ENCODE measurements at regions not wholly inside any gene's neighbourhood (a gene's known extent, or its start where the extent isn't known, plus 50 kb on each side); places are given as distances from the start of the nearest gene placed in this dataset.

DNA sequence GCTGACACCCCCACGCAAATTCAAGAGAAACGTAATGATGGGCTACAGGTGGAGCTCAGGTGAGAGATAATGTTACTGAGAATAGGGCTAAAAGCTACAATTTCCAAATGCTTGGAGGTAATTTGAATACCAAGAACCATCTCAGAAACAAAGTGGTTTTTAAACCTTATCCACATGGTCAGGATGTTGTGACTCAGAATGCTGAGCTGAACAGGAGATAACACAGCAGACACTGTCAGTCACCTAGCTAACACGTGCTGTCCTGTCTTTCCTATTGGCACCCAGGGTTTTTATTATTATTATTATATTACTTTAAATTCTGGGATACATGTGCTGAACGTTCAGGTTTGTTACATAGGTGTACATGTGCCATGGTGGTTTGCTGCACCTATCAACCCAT, 233.0 kb upstream of the MAF start:
- DNase-seq (ENCODE audit: low spot score): no peak

DNA sequence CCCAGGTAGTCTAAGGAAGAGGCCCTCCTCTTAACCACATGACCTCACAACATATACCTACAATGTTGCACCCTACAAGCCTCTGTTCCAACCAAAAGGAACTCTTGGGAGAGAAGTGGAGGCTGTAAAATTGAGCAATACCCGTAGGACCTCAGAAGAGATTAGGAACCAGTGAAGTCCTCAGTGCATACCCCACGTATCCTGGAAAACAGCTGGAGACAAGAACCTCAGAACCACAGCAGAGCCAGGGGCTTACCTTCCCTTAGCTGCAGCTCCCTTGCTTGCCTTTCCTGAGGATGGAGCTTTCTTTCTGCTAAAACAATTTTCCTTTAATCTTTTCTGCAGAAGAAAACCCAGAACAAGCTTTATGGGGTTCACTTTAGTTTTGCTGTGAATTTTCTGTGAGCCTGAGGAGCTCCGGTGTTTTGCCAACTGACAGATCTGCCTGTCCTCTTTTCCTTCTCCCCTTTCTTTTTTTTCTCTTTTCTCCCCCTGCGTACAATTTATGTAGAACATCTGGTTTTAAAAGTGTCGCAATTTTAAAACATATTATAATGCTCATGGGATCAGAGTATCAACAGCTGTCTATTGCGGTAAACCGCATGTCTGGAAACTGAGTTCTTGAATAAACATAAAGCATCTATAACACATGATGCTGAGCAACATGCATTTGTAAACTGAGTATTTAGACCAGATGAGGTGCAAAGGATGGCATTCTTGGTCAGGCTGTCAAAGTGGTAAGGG, 226.4 kb upstream of the MAF start:
- no peak for DNase-seq (ENCODE audit: low spot score)

DNA sequence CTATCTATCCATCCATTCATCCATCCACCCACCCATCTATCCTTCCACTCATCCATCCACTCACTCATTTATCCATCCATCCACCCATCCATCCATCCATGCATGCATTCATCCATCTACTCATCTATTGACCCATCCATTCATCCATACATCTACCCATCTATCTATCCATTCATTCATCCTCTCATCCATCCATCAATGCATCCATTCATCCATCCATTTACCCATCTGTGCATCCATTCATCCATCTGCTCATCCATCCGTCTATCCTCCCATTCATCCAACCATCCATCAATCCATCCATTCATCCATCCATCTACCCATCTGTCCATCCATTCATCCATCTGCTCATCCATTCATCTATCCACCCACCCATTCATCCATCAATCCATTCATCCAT, 224.5 kb upstream of the MAF start:
- no peak for DNase-seq (ENCODE audit: low spot score)

DNA sequence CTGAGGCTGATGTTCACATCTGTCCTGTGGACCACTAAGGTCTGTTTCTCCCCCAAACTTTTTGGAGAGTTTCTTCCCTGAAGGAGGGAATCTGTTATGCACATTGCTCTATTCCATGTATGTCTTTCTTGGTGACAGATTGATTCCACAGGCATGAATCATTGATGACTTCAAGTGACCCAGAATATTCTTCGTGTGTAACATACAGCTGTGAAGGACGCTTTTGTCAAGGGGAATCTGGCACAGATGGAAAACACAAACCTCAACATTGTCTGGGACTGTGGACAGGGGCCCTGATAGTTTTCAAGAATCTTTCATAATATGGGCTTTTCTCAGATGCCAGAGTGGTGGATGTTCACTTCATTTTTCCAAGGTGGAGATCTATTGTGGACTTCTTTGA, 223.1 kb upstream of the MAF start:
- DNase-seq (ENCODE audit: low spot score): no peak

DNA sequence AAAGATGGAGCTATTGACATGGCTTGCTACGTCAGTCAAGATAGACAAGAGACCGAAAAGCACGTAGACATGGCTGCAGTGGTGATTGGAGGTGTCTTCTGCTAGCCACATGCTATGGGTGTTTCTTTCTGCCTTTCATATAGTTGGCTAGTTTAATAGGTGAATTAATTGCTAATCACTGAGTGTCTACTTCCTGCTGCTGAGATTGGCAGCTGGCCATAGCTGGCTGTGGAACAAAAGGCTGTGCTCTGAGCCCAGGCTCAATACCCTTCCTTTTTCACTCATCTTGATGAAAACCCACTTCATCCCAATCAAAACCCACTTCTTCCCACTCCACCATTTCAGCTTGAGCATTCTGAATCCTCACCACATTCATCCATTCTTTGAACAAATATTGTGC, 221.4 kb upstream of the MAF start:
- no peak for DNase-seq (ENCODE audit: low spot score)

DNA sequence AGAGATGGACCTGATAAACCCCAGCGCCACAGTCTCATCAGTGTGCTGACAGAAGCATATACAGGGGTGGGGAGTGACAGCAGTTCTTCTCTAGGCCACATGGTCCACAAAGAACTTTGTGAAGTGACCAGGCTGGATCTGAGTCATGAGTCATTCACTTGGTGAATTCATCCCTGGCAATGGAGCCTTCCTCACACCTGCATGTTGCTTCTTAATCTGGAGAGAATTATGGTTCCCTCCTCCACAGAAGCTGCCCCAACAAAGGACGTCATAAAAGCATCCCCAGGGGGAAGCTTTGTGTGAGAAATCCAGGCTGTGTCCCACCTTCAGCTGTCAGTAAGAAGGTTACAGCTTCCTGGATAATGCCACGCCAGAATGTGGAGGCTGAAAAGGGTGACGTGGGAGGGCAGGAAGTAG, 215.6 kb upstream of the MAF start:
- no peak for DNase-seq (ENCODE audit: low spot score)

DNA sequence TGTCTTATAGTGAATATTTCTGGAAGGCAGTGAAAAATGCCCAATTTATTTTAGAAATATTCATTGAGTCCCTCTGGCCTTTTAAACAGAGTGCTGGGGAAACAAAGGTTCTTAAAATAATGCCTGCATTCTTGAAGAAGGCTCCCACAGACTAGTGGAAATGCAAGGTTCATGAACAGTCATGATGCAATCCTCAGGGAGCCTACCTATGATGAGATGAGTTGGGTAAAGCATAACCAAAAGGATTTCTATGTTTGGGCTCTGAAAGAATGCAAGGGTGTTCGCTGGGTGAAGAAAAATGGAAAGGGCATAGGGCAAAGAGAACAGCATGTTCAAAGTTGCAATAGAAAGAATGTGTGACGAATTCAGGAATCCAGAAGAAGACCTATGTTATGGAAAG, 214.5 kb upstream of the MAF start:
- no peak for DNase-seq (ENCODE audit: low spot score)

DNA sequence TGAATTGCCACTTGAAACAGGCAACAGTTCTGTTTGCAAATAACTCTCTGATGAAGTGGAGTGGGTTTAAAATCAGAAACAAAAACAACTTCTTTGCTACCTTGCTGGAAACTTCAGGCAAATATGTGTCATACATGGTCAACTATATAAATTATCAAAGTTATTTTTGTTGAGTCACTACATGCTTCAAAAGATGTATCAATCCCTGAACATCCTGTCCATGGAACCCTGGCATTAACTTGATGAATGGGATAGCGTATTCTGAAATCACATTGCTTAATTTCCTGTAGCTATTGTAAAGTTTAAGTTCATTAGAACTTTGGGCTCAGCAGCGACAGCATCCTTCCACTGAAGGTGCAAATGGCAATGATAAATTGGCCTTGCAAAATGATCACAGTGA, 213.6 kb upstream of the MAF start:
- DNase-seq (ENCODE audit: low spot score): no peak

DNA sequence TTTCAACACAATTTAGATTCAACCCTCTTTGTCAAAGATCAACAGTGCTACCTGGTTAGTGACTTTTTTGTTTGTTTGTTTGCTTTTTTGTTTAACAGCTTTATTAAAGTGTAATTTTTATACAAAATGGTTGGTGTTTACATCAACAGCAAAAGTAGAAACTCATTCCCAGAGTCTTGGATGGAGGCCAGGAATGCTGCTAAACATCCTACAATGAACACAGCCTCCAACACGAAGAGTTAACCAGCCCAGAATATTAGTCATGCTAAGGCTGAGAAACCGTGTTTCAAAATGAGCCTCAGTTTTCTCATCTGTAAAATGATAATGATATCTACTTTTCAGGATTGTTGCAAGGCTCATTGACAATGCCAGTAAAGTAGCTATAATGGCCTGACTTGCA, 211.0 kb upstream of the MAF start:
- no peak for DNase-seq (ENCODE audit: low spot score)

DNA sequence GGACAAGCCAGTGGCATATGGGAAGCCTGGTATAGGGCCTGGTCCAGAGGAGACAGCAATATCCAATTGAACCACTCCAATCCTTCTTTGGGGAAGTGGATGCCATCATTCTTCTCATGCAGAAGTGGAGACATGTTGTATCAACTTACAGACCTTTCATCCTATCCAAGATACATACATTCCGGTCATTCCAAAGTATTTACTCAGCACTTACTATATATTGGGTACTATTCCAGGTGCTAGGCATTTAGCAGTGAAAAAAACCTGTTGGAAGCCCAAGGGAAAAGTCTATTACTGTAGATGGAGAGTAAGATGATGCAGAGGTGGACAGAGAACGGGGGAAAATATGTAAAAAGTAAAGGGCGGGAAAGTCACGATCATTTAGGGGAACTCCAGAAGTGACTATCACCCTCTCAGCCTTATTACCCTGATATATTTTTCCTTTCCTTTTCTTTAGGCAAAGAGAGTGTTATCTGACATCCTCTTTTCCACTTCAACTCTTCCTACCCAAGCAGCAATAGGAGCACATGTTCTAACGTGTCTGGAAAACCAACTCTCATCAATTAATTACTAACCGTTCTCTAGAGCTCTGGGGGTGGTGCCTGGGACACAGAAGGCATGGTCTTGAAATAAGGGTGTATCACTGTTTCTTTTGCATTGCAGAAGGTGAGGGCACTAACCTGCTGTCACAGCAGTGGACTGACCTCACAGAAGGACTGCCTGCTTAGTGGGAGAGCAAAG, 210.1 kb upstream of the MAF start:
- DNase-seq (ENCODE audit: low spot score): no peak

DNA sequence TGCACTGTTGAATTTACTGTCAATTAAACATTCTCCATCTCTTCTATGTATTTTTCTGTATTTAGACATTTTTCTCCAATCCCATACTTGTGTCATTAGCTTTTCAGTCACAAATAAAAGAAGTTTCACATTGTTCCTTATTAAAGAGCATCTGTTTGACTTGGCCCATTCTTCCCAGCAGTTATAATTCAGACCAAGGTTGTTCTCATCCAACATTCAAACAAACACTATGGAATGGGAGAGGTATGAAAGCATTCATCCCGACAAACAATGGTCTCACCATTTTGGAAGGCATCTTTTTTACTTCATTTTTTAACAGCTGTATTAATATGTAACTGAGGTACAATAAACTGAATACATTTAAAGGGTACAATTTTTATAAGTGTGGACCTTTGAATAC, 208.8 kb upstream of the MAF start:
- no peak for DNase-seq (ENCODE audit: low spot score)

DNA sequence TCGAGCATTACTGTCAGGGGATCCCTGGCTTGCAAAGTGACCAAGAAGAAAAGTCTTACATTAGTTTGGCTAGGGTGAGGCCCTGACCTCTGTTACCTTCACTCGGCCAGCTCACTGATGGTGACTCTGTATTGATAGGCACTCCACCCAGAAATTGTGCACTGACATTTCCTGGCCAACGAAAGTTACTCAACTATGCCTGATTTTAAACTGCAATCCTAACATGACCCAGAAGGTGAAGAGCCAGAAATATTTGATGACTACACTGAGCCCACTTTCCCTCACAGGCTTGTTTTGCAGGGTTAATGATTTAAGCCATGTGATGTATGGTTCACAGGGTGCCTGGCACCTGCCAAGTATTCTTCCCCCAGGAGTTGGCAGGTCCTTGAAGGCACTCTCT, 208.2 kb upstream of the MAF start:
- DNase-seq (ENCODE audit: low spot score): no peak

DNA sequence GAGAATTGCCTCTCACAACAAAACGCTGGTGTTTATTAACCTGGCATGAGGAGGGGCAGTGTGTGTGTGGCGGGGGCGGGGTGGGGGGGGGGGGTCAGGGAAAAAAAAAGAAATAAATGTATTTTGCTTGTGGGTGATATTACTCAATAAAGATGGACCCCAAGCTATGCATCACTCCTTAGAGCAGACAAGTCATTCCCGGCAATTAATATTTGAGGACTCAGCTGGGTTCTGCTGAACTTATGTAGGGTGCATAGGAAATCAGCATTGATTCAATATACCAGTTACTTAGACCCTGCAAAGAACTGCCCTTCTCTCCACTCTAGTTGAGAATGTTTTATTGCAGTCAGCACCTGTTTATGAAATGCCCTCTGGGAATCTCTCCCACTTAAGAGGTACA, 206.2 kb upstream of the MAF start:
- no peak for DNase-seq (ENCODE audit: low spot score)

DNA sequence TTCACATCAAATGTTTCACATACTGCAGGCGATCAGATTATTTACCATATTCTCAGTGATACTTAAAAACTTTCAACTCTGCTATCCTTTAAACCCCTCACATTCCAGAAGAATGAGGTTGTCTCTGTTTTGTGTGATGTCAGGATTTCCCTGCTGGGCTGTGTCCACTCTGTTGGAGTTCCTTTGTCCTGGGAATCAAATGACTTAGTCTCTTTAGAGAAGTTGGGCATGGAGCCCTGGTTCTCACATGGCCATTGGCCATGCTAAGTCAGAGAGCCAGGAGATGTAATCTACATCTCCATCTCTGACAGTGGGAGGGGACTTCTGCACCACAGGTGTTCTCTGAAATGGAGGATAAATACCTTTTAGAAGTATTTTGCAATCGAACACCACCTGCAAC, 205.1 kb upstream of the MAF start:
- no peak for DNase-seq (ENCODE audit: low spot score)

DNA sequence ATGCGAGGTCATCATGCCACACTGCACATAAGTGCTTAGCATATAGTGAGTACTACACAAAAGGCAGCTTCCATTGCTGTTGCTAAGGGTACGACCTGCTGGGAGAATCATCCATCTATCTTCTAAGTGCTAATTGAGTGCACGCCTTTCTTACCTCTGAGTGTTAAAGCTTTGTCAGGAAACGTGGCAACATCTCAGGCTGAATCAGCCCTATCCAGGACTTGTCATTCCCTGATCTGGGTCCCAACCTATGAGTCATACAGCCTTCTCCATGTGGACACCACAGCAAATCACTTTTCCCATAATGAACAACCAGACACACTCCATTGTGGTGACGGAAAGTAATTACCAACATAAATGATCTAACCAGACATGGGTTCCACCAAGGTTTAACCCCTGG, 201.1 kb upstream of the MAF start:
- DNase-seq (ENCODE audit: low spot score): no peak

DNA sequence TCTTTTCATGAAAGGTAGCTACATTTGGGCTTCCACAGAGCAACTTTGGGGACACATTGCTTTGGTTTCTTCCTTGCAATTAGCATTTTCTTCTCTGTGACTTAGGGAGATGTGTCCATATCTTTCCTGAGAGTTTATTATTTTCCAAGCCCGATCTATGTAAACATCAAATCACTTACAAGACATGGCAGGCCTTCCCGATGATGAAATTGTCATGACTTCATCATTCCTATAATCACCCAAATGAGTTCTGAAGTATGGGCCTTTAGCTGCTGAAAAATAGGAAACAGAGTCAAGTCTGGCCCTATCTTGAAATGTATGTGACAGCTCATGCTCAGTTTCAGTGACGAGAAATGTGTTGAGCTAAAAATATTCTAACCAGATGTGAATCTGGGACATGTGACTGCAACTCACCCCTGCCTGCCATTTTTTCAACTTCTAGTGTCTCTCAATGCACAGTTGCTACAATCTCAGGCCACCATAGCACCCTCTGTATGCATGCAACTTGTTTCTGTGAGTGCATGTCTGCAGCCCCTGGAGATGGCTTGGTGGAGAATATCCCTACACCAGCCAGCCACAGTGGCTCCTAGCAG, 199.6 kb upstream of the MAF start:
- DNase-seq (ENCODE audit: low spot score): no peak

DNA sequence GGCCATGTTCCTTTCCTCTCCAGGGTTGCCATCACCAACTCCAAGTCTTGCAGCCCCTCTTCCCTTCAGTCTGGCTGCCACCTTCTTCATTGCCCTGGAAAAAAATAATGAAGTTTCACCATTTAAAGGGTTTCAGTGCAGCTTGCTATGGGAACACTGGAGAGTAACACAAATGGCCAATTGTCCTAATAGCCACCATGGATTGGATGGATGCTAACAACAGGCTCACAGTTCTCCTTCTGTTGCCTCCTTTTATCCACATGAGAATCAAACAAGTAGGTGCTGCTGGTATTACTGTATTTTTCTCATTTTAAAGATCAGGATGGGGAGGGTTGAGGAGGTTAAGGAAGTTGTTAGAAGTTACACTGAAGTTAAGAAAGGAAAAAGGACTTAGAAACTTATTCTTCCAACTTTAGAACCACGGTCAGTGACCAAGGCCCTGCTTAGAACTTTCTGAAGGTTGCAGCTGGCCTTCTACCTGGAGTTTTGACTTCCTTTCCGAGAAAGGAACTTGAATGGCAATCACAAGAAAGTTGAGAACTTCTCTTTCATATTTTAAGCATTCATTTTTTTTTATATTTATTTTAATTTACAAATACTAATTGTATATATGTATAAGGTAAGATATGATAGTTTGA, 198.0 kb upstream of the MAF start:
- no peak for DNase-seq (ENCODE audit: low spot score)

DNA sequence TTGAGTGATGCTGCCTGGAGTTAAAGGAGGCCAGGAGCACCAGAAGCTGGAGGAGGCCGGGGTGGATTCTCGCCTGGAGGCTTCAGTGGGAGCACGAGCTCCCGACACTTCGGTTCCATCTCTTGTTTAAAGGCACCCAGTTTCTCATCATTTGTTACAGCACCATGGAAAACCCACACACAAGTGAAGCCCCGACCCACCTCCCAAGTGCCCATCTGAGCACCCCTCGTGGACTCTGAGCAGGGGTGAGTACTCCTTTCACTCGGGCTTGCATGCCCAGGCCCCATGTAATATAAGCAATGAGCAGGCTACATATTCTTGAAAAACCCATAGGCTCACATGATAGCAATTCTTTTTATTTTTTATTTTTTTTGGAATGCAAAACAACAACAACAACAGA, 196.9 kb upstream of the MAF start:
- DNase-seq (ENCODE audit: low spot score): no peak

DNA sequence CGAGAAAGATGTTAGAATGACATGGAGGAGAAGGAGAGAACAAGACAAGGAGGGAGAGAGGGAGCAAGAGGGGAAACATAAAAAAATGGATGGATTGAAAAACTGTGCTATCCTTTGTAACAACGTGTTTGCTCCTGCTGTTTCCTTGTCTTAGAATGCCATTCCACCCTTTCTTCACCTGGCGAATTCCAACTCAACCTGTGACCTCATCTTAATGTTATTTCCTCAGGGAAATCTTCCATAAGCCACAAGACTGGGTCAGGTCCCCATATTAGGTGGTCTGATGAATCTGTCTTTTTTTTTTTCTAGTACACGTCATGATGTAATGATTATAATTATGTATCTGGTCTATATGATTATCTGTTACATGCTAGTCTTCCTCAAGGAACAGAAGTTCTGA, 195.0 kb upstream of the MAF start:
- no peak for DNase-seq (ENCODE audit: low spot score)

DNA sequence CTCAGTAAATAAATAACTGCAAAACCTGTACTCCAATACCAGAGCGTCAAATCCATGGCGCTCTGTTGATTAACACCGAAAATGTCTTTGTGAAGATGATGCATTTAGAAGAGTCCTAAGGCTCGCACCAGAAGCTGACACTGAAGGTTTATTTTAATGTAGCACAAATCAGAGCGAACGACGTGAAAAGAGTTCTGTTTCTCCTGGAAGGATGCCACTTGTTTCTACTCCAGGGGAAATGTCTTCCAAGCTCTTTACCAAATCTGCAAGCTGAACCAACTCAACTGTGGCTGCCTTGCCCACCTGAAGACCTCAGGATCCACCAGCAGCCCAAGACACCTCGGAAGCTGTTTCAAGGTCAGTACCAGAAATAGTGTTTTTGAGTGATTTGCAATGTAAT, 194.4 kb upstream of the MAF start:
- DNase-seq (ENCODE audit: low spot score): no peak

DNA sequence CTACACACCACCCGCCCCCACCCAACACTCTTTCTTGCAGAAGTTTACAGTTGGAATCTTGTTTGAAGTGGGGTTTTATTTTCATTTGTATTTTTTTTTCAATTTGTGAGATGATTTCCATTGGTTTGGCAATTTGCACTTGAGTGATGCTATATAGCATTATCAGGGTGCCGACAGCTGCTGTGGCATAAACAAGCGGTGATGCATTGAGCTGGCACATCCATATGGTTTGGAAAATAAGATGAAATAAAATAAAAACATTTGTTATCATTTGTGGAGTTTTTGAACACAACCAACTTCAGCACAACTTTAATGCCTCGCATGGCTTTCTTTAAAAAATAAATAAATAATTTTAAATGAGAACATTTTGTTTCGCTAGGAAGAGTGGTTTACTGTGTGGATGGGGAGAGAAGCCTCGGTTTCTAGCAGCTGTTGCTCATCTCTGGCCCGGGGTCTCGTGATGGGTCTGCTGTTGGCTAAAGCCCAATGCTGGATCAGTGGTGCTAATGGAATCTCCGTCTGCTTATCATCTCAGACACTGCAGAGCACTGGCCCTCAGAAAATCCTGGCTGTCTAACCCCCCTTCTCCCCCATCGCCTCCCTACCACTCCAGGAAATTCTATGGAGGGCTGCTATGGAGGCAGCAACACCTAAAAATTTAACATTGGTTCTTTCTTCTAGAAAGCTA, 192.3 kb upstream of the MAF start:
- DNase-seq (ENCODE audit: low spot score): no peak

DNA sequence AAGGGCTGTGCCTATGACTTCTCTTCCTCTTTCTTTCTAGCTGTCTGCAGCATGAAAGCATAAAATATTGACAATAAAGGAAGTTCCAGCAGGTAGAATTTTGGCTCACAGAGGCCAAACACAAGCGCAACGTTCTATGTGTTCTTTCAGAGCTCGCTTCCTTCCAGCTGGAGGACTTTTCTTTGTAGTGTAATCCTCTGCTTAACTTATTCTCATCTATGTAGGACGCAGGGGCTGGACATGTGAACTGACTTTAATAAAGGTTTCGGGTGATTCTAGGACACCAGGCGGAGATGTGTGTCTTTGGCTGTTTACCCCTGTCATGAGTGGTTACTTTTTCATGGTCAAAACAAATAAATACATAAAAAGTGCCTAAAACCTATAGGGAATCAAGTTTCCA, 191.5 kb upstream of the MAF start:
- DNase-seq (ENCODE audit: low spot score): no peak

DNA sequence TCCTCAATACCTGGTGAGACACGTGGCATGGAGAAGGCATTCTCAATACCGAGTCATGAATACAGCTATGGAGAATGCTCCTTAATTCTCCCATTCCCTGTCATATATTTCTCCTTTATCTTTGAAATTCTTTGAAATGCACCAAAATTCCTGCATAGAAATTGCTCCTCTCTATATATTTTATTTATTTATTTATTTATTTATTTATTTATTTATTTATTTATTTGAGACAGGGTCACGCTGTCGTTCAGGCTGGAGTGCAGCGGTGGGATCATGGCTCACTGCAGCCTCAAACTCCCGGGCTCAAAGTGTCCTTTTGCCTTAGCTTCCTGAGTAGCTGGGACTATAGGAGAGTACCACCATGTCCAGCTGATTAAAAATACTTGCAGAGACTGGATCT, 190.3 kb upstream of the MAF start:
- DNase-seq (ENCODE audit: low spot score): no peak

Measured in HuH-7.5 (cell line).